ENCODE measurements at regions not wholly inside any gene's neighbourhood (a gene's known extent, or its start where the extent isn't known, plus 50 kb on each side); places are given as distances from the start of the nearest gene placed in this dataset.

DNA sequence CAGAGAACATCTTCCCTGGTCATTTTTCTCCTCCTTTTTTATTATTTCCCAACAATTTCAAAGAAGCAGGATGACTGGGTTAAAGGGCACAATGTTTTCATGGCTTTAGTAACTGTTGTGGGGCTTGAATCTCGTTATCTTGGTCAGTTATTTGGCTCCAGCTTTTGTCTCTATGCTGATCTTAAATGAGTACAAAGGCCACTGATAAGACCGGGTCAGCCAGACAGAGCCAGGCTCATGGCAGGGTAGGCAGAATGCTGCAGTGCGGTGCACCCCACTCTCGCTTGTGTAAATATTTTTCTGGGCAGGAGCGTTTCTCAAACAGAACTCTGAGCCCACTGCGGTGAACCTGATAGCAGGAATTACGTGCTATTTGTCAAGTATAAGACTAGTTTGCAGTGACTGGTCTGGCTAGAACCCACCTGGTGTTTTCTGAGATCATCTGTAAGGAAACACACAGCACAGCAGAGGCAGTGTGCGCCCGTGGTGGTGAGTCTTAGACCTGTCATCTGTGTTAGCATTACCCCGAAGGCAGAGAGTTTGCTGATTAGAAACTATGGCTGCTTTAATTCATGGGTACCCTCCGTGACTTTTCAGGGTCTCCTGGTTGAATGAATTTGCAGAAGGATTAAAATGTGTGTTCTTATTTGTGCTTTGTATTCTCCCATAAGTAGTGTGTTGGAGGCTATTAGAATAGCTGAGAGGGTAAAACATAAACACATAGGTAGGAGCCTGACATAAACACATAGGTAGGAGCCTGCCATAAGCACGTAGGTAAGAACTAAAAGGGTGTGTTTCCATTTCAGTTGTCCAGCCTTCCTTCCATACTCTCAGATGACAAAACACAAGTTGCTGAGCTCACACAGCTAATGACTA lies 158.6 kb upstream of the DMRT1 start (continued):
- TF ChIP-seq ZNF564 (CRISPR knock-in tag; IDR thresholded peaks at IDR 0.05): peak; percentile 65; the same call in 1 of the 2 replicates
- peak; percentile 64 to 76; a peak in 3 of 4 replicates for TF ChIP-seq NR2F1 (CRISPR knock-in tag; IDR thresholded peaks at IDR 0.05)
- TF ChIP-seq, protein P1, sequence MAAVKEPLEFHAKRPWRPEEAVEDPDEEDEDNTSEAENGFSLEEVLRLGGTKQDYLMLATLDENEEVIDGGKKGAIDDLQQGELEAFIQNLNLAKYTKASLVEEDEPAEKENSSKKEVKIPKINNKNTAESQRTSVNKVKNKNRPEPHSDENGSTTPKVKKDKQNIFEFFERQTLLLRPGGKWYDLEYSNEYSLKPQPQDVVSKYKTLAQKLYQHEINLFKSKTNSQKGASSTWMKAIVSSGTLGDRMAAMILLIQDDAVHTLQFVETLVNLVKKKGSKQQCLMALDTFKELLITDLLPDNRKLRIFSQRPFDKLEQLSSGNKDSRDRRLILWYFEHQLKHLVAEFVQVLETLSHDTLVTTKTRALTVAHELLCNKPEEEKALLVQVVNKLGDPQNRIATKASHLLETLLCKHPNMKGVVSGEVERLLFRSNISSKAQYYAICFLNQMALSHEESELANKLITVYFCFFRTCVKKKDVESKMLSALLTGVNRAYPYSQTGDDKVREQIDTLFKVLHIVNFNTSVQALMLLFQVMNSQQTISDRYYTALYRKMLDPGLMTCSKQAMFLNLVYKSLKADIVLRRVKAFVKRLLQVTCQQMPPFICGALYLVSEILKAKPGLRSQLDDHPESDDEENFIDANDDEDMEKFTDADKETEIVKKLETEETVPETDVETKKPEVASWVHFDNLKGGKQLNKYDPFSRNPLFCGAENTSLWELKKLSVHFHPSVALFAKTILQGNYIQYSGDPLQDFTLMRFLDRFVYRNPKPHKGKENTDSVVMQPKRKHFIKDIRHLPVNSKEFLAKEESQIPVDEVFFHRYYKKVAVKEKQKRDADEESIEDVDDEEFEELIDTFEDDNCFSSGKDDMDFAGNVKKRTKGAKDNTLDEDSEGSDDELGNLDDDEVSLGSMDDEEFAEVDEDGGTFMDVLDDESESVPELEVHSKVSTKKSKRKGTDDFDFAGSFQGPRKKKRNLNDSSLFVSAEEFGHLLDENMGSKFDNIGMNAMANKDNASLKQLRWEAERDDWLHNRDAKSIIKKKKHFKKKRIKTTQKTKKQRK (IDR thresholded peaks at IDR 0.05; ENCODE audit: low read length): no peak
- TF ChIP-seq, protein P2, sequence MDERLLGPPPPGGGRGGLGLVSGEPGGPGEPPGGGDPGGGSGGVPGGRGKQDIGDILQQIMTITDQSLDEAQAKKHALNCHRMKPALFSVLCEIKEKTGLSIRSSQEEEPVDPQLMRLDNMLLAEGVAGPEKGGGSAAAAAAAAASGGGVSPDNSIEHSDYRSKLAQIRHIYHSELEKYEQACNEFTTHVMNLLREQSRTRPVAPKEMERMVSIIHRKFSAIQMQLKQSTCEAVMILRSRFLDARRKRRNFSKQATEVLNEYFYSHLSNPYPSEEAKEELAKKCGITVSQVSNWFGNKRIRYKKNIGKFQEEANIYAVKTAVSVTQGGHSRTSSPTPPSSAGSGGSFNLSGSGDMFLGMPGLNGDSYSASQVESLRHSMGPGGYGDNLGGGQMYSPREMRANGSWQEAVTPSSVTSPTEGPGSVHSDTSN (CRISPR knock-in tag; IDR thresholded peaks at IDR 0.05): no peak
- TF ChIP-seq ZNF563 (CRISPR knock-in tag; IDR thresholded peaks at IDR 0.05): no peak
- no peak for TF ChIP-seq NBN (conservative IDR thresholded peaks at IDR 0.05)
- TF ChIP-seq, protein P3, sequence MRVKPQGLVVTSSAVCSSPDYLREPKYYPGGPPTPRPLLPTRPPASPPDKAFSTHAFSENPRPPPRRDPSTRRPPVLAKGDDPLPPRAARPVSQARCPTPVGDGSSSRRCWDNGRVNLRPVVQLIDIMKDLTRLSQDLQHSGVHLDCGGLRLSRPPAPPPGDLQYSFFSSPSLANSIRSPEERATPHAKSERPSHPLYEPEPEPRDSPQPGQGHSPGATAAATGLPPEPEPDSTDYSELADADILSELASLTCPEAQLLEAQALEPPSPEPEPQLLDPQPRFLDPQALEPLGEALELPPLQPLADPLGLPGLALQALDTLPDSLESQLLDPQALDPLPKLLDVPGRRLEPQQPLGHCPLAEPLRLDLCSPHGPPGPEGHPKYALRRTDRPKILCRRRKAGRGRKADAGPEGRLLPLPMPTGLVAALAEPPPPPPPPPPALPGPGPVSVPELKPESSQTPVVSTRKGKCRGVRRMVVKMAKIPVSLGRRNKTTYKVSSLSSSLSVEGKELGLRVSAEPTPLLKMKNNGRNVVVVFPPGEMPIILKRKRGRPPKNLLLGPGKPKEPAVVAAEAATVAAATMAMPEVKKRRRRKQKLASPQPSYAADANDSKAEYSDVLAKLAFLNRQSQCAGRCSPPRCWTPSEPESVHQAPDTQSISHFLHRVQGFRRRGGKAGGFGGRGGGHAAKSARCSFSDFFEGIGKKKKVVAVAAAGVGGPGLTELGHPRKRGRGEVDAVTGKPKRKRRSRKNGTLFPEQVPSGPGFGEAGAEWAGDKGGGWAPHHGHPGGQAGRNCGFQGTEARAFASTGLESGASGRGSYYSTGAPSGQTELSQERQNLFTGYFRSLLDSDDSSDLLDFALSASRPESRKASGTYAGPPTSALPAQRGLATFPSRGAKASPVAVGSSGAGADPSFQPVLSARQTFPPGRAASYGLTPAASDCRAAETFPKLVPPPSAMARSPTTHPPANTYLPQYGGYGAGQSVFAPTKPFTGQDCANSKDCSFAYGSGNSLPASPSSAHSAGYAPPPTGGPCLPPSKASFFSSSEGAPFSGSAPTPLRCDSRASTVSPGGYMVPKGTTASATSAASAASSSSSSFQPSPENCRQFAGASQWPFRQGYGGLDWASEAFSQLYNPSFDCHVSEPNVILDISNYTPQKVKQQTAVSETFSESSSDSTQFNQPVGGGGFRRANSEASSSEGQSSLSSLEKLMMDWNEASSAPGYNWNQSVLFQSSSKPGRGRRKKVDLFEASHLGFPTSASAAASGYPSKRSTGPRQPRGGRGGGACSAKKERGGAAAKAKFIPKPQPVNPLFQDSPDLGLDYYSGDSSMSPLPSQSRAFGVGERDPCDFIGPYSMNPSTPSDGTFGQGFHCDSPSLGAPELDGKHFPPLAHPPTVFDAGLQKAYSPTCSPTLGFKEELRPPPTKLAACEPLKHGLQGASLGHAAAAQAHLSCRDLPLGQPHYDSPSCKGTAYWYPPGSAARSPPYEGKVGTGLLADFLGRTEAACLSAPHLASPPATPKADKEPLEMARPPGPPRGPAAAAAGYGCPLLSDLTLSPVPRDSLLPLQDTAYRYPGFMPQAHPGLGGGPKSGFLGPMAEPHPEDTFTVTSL (CRISPR knock-in tag; IDR thresholded peaks at IDR 0.05; ENCODE audit: borderline replicate concordance): peak; percentile 96; the same call in 1 of the 2 replicates
- no peak for TF ChIP-seq ZNF333 (CRISPR knock-in tag; IDR thresholded peaks at IDR 0.05; ENCODE audit: borderline replicate concordance)
- peak; percentile 19; the same call in 1 of the 2 replicates for TF ChIP-seq KLF6 (CRISPR knock-in tag; IDR thresholded peaks at IDR 0.05)
- no peak for TF ChIP-seq HNRNPL (IDR thresholded peaks at IDR 0.05; ENCODE audit: low read depth, low read length)
- TF ChIP-seq ZNF136 (CRISPR knock-in tag; IDR thresholded peaks at IDR 0.05; ENCODE audit: low read depth): no peak
- TF ChIP-seq ELF1 (CRISPR knock-in tag; IDR thresholded peaks at IDR 0.05): peak; percentile 50; the same call in 1 of the 2 replicates
- TF ChIP-seq, protein P4, sequence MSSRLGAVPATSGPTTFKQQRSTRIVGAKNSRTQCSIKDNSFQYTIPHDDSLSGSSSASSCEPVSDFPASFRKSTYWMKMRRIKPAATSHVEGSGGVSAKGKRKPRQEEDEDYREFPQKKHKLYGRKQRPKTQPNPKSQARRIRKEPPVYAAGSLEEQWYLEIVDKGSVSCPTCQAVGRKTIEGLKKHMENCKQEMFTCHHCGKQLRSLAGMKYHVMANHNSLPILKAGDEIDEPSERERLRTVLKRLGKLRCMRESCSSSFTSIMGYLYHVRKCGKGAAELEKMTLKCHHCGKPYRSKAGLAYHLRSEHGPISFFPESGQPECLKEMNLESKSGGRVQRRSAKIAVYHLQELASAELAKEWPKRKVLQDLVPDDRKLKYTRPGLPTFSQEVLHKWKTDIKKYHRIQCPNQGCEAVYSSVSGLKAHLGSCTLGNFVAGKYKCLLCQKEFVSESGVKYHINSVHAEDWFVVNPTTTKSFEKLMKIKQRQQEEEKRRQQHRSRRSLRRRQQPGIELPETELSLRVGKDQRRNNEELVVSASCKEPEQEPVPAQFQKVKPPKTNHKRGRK (CRISPR knock-in tag; IDR thresholded peaks at IDR 0.05): no peak
- TF ChIP-seq ZNF460 (CRISPR knock-in tag; IDR thresholded peaks at IDR 0.05; ENCODE audit: borderline replicate concordance): no peak
- no peak for TF ChIP-seq JARID2 (CRISPR knock-in tag; IDR thresholded peaks at IDR 0.05; ENCODE audit: insufficient replicate concordance)
- peak; percentile 81; the same call in 1 of the 2 replicates for TF ChIP-seq ZSCAN31 (CRISPR knock-in tag; IDR thresholded peaks at IDR 0.05; ENCODE audit: low read depth)

Data from HepG2 (cell line).